GM12892 (cell line): ENCODE measurements at regions not wholly inside any gene's neighbourhood (a gene's known extent, or its start where the extent isn't known, plus 50 kb on each side); places are given as distances from the start of the nearest gene placed in this dataset.

Experiments
- POLR2A ChIP-seq: IDR thresholded peaks from 2 replicates; pipeline ENCODE4 v1.6.1; 2011; ENCODE audit warnings: low read depth, low read length, control low read depth
- POLR2AphosphoS5 ChIP-seq: IDR thresholded peaks from 2 replicates; pipeline ENCODE4 v1.6.1; 2011; ENCODE audit warnings: low read depth, low read length, control low read depth
- TAF1 ChIP-seq: IDR thresholded peaks from 2 replicates; pipeline ENCODE4 v1.6.1; 2011; ENCODE audit warnings: low read depth, mild to moderate bottlenecking, control low read depth, low read length, borderline replicate concordance

DNA sequence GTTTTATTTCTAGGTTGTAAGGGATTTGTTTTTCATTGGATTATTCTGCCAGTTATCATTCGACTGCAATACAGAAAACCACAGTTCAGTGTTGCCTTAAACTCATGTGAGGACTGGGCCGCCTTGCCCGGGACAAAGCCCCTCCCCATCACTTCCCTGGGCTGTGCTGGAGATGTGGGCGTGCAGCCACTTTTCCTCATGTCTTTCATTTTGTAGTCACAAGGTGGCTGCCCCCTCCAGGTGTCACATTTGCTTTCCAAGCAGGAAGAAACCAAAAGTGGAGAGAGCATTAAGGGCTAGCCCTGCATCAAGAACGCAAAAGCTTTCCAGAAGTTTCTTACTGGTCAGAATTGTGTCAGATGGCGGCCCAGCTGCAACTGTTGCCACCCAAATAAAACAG, 492.5 kb upstream of the ID2 start:
- TF ChIP-seq POLR2AphosphoS5, result no peak
- TF ChIP-seq POLR2A, result no peak
- no peak for TF ChIP-seq TAF1
